ENCODE measurements at regions not wholly inside any gene's neighbourhood (a gene's known extent, or its start where the extent isn't known, plus 50 kb on each side); places are given as distances from the start of the nearest gene placed in this dataset.

- DNase-seq (ENCODE audit: low read depth, low spot score), result no peak
Measured at GRCh38 chr13:80037505-80037888, 303.4 kb downstream of the SPRY2 start.

- DNase-seq (ENCODE audit: low read depth, low spot score), result no peak
Measured at GRCh38 chr13:80036845-80037504, 304.0 kb downstream of the SPRY2 start.

DNA sequence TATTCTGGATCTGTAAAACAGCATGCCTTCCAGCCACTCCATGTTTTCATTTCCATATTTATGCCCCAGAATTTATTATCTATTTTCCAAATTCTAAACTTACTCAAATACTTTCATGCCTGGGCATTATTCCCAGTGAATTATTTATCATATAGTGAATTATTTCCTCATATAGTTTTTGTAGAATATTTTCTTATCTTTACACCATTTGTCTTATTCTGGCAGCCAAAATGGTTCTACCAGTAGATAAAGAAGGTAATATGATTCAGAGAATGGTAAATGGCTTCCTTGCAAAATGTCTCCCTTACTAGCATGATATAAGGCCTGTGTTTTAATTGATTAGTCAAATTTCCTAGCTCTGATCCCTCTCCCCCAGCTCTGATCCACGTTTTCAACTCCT, 305.8 kb downstream of the SPRY2 start:
- DNase-seq (ENCODE audit: low read depth, low spot score), result no peak

DNA sequence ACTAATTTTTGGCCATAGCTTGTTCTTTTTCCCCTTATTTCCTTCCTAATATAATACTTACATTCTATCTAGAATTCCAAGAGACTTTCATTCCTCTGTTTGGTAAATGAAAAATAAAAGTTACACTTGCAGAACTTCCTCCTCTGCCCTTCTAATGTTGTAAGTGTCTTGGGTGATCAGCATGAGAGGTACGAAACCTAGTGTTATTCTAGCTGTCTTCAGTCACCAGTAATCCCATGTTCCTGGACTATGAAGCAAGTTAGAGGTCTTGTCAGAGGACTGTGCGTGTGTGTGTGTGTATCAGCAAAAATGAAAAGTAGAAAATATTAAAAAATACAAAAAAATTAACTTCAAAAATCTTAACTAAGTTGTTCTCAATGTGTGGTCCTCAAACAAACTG, 307.0 kb downstream of the SPRY2 start:
- DNase-seq (ENCODE audit: low read depth, low spot score), result no peak

DNA sequence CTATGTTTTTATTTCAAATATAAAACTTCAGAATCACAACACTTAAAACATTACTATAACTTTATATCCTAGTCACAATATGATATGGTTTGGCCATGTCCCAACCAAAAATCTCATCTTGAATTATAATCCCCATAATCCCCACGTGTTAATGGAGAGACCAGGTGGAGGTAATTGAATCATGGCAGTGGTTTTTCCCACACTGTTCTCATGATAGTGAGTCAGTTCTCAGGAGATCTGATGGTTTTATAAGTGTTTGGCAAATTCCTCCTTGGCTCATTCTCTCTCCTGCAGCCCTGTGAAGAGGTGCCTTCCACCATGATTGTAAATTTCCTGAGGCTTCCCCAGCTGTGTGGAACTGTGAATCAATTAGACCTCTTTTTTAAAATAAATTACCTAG, 307.6 kb downstream of the SPRY2 start:
- no peak for DNase-seq (ENCODE audit: low read depth, low spot score)

DNA sequence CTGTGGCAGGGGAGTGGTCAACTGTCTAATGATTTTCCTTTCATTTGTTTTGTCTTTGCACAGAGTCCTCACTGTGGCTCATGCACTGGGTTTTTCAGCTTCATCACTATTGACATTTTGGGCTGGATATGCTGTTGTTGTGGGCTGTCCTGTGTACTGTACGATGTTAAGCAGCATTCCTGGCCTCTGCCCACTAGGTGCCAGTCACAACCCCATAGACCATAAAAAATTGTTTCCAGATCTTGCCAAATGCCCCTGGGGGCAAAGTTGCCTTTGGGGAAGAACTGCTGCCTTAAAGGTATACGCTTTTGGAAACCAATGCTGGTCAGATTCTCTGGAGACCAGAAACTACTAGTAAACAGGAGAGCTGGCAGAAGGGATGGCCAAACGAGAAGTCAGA, 310.4 kb downstream of the SPRY2 start:
- no peak for DNase-seq (ENCODE audit: low read depth, low spot score)

- no peak for DNase-seq (ENCODE audit: low read depth, low spot score)
Measured at GRCh38 chr13:80029170-80029569, 311.8 kb downstream of the SPRY2 start.

DNA sequence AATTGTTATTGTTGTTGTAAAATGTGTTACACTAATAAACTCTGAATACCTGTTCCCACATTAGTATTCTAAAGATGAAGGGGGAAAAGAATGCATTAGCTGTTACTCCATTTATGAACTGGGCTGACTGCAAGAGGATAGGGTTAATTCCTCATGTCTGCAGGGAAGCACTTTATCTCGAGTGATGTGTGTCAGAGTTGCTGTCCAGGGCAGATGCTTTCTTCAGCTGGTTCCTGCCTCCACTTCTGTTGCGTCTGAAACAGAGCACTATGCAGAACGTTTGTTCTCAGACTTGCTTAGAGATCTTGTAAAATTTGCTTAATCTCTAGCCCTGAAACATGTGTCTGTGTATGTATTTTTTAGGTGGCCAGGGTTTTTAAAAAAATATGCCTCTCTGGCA, 318.8 kb downstream of the SPRY2 start:
- no peak for DNase-seq (ENCODE audit: low read depth, low spot score)

- DNase-seq (ENCODE audit: low read depth, low spot score), result no peak
Measured at GRCh38 chr13:80012251-80012650, 328.7 kb downstream of the SPRY2 start.

- no peak for DNase-seq (ENCODE audit: low read depth, low spot score)
Measured at GRCh38 chr13:80011448-80012212, 329.3 kb downstream of the SPRY2 start.

- no peak for DNase-seq (ENCODE audit: low read depth, low spot score)
Measured at GRCh38 chr13:80010846-80011245, 330.1 kb downstream of the SPRY2 start.

- DNase-seq (ENCODE audit: low read depth, low spot score), result no peak
Measured at GRCh38 chr13:80010286-80010831, 330.6 kb downstream of the SPRY2 start.

- no peak for DNase-seq (ENCODE audit: low read depth, low spot score)
Measured at GRCh38 chr13:80009760-80010159, 331.2 kb downstream of the SPRY2 start.

- DNase-seq (ENCODE audit: low read depth, low spot score), result no peak
Measured at GRCh38 chr13:80006940-80007339, 334.0 kb downstream of the SPRY2 start.

DNA sequence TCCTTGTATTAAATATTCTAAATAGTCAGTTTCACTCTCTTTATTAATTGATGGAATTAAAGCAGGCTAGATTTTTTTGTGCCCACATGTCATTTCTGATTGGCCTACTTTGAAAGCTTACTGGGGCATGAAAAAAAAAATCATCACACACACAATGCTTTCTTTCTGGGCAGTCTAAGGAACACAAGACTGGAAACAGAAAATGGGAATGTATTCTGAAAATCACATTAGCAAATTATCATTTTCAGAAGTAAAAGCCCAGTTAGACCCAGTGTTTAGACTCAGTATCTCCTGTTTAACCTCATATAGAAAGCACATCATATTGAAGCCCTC, 339.4 kb downstream of the SPRY2 start:
- no peak for DNase-seq (ENCODE audit: low read depth, low spot score)

DNA sequence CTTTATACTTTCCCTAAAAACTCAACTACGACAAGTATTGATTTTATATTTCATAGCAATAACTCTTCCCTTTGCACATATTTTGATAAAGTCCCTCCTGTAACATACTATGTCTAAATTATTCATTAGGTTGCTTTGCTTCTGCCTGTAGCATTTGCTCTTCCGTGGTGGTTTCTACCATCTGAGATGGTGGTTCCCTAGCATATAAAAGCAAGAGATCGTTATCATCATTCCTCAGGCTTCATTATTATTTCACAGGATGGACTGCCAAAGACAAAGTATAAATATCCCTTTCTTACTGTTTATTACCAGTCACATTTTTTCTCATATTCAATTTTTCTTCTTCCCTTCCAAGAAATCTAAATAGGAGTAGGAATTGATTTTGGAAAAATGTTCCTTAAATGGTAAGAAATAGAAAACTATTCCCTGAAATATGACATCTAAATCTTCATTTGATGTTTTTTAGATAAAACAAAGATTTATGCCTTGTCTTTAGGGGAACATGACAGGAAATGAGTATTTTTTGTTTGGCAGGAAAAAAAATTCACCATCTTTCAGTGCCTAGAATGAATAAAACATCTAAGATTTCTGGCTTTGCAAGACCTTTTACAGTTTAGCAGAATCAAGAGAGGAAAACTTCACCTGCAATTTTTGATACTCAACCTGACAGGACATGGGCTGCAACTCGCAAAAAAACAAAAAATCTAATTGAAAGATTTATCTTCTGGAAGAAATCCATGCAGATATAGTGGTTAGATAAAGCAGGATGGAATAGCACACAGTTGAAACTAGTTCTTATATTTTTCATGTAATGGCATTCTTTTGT, 340.0 kb downstream of the SPRY2 start:
- no peak for DNase-seq (ENCODE audit: low read depth, low spot score)

DNA sequence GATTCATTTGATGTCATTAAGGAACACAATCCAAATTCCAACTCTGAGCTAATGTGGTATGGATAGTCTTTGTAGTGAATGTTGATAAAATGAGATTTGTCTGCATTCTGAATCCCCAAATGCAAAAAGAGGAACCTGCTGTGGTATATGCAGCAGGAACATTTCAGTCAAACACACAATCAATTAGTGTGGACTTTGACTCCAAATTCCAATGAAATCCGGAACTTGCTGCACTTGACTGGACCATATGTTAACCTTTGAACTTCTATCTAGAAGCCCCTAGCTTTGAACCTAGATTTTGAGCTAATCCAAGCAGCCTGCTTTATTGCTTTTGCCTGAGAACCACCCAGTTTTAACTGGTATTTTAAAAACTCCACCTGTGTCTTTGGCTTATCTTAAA, 341.3 kb downstream of the SPRY2 start:
- no peak for DNase-seq (ENCODE audit: low read depth, low spot score)

DNA sequence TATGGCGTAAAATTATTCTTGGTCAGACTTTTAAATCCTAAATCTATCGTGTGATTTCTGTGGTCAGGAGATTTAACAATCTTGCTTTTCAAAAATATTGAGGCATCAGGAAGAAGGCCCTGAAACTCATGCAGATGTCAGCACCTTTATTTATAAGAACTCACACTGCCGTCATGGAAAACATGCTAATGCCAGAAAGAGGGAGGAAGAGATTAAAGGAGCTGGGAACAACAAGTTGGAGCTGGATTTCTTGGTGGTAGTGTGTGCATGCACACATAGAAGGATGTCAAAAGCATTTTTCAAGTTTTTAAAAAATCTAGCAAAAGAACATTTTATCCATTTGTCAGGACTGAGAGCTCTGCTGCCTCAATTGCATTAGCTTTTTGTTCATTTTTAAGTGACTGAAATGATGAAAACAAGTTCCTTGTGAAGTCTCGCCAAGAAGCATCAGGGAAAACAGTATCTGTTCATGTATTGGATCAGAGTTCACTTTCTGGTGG, 342.5 kb downstream of the SPRY2 start:
- DNase-seq (ENCODE audit: low read depth, low spot score), result no peak

DNA sequence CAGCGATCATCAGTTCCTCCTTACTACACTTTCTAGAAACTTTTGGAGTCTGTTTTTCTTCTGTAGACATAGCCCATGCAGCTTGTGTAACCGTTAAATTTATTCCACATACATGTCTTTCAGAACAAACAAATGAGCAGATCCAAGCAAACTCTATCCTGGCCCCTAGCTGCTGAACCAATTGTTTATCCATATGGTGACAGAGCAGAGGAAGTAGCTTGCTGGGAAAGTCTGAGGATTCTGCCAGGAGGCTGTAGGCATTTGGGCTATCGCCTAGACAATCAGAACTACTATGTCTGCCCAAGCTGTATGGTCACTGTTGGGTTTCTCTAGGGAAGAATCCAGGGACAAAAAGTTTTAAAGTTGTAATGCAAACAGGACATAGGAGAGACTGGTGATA, 343.7 kb downstream of the SPRY2 start:
- DNase-seq (ENCODE audit: low read depth, low spot score), result no peak

DNA sequence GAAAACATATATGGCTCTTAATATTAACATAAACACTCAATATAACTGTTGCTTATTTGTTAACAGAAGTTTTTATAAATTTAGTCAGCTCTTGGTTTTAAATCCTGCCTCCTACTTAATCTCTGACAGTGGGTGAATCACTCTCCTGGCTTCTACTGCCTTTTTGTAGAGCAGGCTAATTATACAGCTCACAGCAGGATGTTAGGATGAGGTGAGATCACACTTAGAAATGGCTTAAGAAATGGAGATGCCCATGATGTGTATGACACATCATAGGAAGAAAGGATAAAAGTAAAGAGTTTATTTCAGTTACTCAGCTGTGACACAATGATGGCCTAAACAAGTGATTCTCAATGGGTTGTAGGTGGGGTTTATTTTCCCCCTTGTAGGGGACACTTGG, 345.6 kb downstream of the SPRY2 start:
- DNase-seq (ENCODE audit: low read depth, low spot score), result no peak

DNA sequence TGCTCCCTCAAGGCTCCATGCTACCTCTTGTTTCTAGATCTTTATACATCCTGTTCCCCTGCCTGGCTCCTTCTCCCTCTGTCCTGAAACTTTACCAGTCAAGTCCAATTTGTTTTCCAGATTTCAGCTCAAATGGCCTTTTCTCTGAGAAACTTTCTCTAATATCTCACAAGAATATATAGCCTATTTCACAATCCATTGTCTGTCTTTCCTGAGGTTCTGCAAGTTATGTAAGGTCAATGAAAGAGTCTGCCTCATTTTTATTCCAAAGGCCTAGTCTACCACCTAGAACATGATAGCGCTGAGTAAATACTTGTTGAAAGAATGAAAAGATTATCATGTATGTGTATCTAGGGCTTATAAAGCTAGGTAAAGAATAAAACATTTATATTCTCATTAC, 348.8 kb downstream of the SPRY2 start:
- no peak for DNase-seq (ENCODE audit: low read depth, low spot score)

DNA sequence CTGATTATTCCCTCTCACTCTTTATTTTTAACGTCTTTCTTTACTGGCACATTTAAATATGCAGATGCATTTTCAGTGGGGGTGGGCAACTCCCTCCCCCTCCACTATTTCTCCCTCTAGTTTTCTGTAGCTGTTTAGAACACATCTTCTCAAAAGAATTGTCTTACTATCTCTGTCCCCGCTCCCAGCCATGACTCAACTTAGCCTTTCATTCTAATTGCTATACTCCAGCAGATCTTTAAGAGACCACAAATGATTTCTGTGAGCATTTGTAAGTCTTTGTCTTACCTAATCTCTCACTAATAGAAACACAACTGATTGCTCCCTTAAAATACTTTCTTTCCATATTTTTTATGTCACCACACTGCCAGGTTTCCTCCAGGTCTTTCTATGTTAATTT, 350.9 kb downstream of the SPRY2 start:
- DNase-seq (ENCODE audit: low read depth, low spot score), result no peak

Data from brain pericyte (primary cell).